Lung (tissue), 11 donors: ENCODE measurements at regions not wholly inside any gene's neighbourhood (a gene's known extent, or its start where the extent isn't known, plus 50 kb on each side); places are given as distances from the start of the nearest gene placed in this dataset.

ENCODE experiments used
- ATAC-seq: fragments of 200-7000 bp; cut with Tn5 transposase; one replicate; pipeline ENCODE4 v1.9.1; 2020; ENCODE audit warnings: moderate number of reproducible peaks; ENCODE audit not compliant: insufficient read depth, low FRiP score
- DNase-seq, 3 donors: peaks; one replicate each; pipeline ENCODE4 v3.0.0-alpha.2; 2013 to 2017
- H3K27ac ChIP-seq, 2 donors: one replicate each; pipeline ENCODE4 v1.5.1; 2013; ENCODE audit warnings: mild to moderate bottlenecking in 2 of 2, moderate library complexity in 2 of 2, control low read depth in 1 of 2, inconsistent platforms in 1 of 2, low read depth in 1 of 2, low read length in 1 of 2
- H3K27me3 ChIP-seq, 3 donors: one replicate each; pipeline ENCODE4 v1.5.1; 2013; ENCODE audit warnings: low read length in 2 of 3; ENCODE audit not compliant: control insufficient read depth in 3 of 3, insufficient read depth in 3 of 3
- H3K36me3 ChIP-seq, 4 donors: one replicate each; pipeline ENCODE4 v1.5.1; 2013; ENCODE audit warnings: low read length in 4 of 4, mild to moderate bottlenecking in 1 of 4, moderate library complexity in 1 of 4; ENCODE audit not compliant: control insufficient read depth in 4 of 4, insufficient read depth in 4 of 4
- H3K4me1 ChIP-seq, 5 donors: one replicate each; pipeline ENCODE4 v1.5.1; 2013; ENCODE audit warnings: low read length in 5 of 5, mild to moderate bottlenecking in 2 of 5, moderate library complexity in 1 of 5; ENCODE audit not compliant: control insufficient read depth in 5 of 5, insufficient read depth in 5 of 5
- H3K4me3 ChIP-seq: one replicate; pipeline ENCODE4 v1.5.1; 2013; ENCODE audit warnings: mild to moderate bottlenecking, control low read depth, moderate library complexity
- H3K9ac ChIP-seq, 2 donors: one replicate each; pipeline ENCODE4 v1.5.1; 2013; ENCODE audit warnings: low read length in 2 of 2, control low read depth in 1 of 2; ENCODE audit not compliant: insufficient read depth in 1 of 2
- H3K9me3 ChIP-seq, 4 donors: one replicate each; pipeline ENCODE4 v1.5.1; 2013; ENCODE audit warnings: low read length in 3 of 4, mild to moderate bottlenecking in 1 of 4, moderate library complexity in 1 of 4; ENCODE audit not compliant: control insufficient read depth in 4 of 4, insufficient read depth in 3 of 4
- CTCF ChIP-seq: IDR thresholded peaks from 2 replicates; pipeline ENCODE4 v1.5.1; 2012; ENCODE audit warnings: mild to moderate bottlenecking; ENCODE audit errors: control extremely low read depth, extremely low read depth
- WGBS, 2 donors: extraction: QIAGEN DNeasy Blood & Tissue Kit; methylation state at CpG; one replicate each; pipeline ENCODE4 v1.1.7; 2013; 5-methylcytosine and 5-hydroxymethylcytosine counted together
- donor health status: control.
- donor health status: control.
- donor health status: Bipolar disorder and iron deficiency.
- donor health status: healthy.
- donor health status: DM: yes; HTN: yes; CAD: no.

- peaks cover 0 to 7% (median 3%) of the 10 kb centered on the region in 5 donors for H3K4me1 ChIP-seq
- ATAC-seq: no peak
- 89 to 93% methylated on average over 4 of the region's 4 CpGs for WGBS, 2 donors
- H3K36me3 ChIP-seq: no peaks in the 10 kb centered on the region
- H3K9ac ChIP-seq: no peak overlapping the region
- no peak overlapping the region for H3K27ac ChIP-seq
- no peak for DNase-seq
- TF ChIP-seq CTCF: no peak
- no peaks in the 10 kb centered on the region for H3K27me3 ChIP-seq
- H3K9me3 ChIP-seq: peaks cover 0 to 2% (median 0%) of the 10 kb centered on the region in 4 donors
- no peak overlapping the region for H3K4me3 ChIP-seq
Observed at GRCh38 chr1:38721816-38722215, 137.8 kb downstream of the RRAGC start.

- no peak for TF ChIP-seq CTCF
- Histone ChIP-seq H3K4me1 (peaks cover 0 to 3% (median 0%) of the 10 kb centered on the region in 5 donors), H3K27me3 (no peaks in the 10 kb centered on the region), H3K27ac (no peak overlapping the region), H3K4me3 (no peak overlapping the region), H3K9ac (no peak overlapping the region), H3K36me3 (no peaks in the 10 kb centered on the region), H3K9me3 (peaks cover 0 to 3% (median 0%) of the 10 kb centered on the region in 4 donors)
- no peak for ATAC-seq
- 82 to 91% methylated on average over 7 of the region's 7 CpGs for whole genome bisulfite sequencing, 2 donors
- DNase-seq: no peak
Observed at GRCh38 chr1:38719880-38720279, 139.7 kb downstream of the RRAGC start.

GRCh38 chr1:38718031-38718430, 141.5 kb downstream of the RRAGC start:
- ATAC-seq: no peak
- no peak for TF ChIP-seq CTCF
- H3K4me1 ChIP-seq: no peaks in the 10 kb centered on the region
- H3K27me3 ChIP-seq: no peaks in the 10 kb centered on the region
- no peak overlapping the region for H3K4me3 ChIP-seq
- DNase-seq: no peak
- H3K9ac ChIP-seq: no peak overlapping the region
- no peak overlapping the region for H3K27ac ChIP-seq
- 89 to 96% methylated on average over 8 of the region's 8 CpGs for WGBS, 2 donors
- H3K36me3 ChIP-seq: no peaks in the 10 kb centered on the region
- peaks cover 0 to 3% (median 0%) of the 10 kb centered on the region in 4 donors for H3K9me3 ChIP-seq

- TF ChIP-seq CTCF: no peak
- Histone ChIP-seq H3K9ac (no peak overlapping the region), H3K27ac (no peak overlapping the region), H3K27me3 (no peaks in the 10 kb centered on the region), H3K4me3 (no peak overlapping the region), H3K9me3 (peaks cover 0 to 8% (median 4%) of the 10 kb centered on the region in 4 donors), H3K4me1 (no peaks in the 10 kb centered on the region), H3K36me3 (no peaks in the 10 kb centered on the region)
- ATAC-seq: no peak
- no peak for DNase-seq
- 74 to 87% methylated on average over 2 of the region's 2 CpGs for WGBS, 2 donors
Observed at GRCh38 chr1:38716229-38716628, 143.3 kb downstream of the RRAGC start.
